Endothelial cell of umbilical vein (primary cell): ENCODE measurements at regions not wholly inside any gene's neighbourhood (a gene's known extent, or its start where the extent isn't known, plus 50 kb on each side); places are given as distances from the start of the nearest gene placed in this dataset.

ENCODE experiments used
- BruUV-seq: library from RNA; stranded (reverse); fragments of 400-500 nt; replicated peaks from 2 replicates; lab custom pipeline; 2021; lab: Mats Ljungman, UMichigan
- CTCF ChIA-PET: fragments of 300-600, 350-600 bp; sonication (Branson Sonifier 250); formaldehyde crosslinking; loops from one replicate; lab custom pipeline; 2021; ENCODE audit warnings: antibody characterized with exemption, inconsistent platforms; lab: Charles Lee
- POLR2A ChIA-PET: fragments of 300-600, 350-600 bp; sonication (Branson Sonifier 250); formaldehyde crosslinking; loops from one replicate; lab custom pipeline; 2021; ENCODE audit warnings: antibody characterized with exemption, inconsistent platforms; lab: Charles Lee
- DNase-seq: peaks from one replicate; pipeline ENCODE4 v3.0.0-alpha.2; 2011; ENCODE audit warnings: low read depth, low spot score
- FAIRE-seq: peaks from 2 replicates; lab custom pipeline; 2011; peaks lifted over from hg19 to GRCh38; lab: Jason Lieb, UNC
- H2AFZ ChIP-seq: 2 replicates; pipeline ENCODE4 v1.6.0; 2012; ENCODE audit warnings: low read depth, low read length, control low read depth, inconsistent platforms
- H3K27ac ChIP-seq: 2 replicates; pipeline ENCODE4 v1.5.1; 2011; ENCODE audit warnings: low read depth, mild to moderate bottlenecking, control low read depth, low read length, moderate library complexity; ENCODE audit not compliant: insufficient read depth
- H3K27me3 ChIP-seq, 2 experiments: 2 replicates each; pipeline versions ENCODE4 v1.6.0 to v1.6.1; 2011; ENCODE audit warnings: low read length in 2 of 2, mixed read lengths in 1 of 2; ENCODE audit not compliant: control insufficient read depth in 2 of 2, insufficient read depth in 2 of 2
- H3K36me3 ChIP-seq, 2 experiments: 2 replicates in 1 of 2; 3 replicates in 1 of 2; pipeline ENCODE4 v1.5.1; 2011; ENCODE audit warnings: low read length in 2 of 2, mild to moderate bottlenecking in 1 of 2, moderate library complexity in 1 of 2; ENCODE audit not compliant: control insufficient read depth in 2 of 2, insufficient read depth in 2 of 2; ENCODE audit errors: extremely low read depth in 1 of 2
- H3K4me1 ChIP-seq: 3 replicates; pipeline ENCODE4 v1.5.1; 2011; ENCODE audit warnings: mild to moderate bottlenecking, low read length; ENCODE audit not compliant: control insufficient read depth, insufficient read depth; ENCODE audit errors: extremely low read depth
- H3K4me2 ChIP-seq: 2 replicates; pipeline ENCODE4 v1.6.1; 2011; ENCODE audit warnings: low read length, control low read depth, mixed read lengths; ENCODE audit not compliant: insufficient read depth
- H3K4me3 ChIP-seq, 3 experiments: fragments of 200-600 bp in 1 of 3; sonication (generic), shearing (Covaris generic) in 1 of 3; replicated peaks in 1 of 3; 2 replicates each; pipeline ENCODE4 v1.5.1; 2011 to 2016; ENCODE audit warnings: control low read depth in 3 of 3, low read length in 3 of 3, mild to moderate bottlenecking in 2 of 3, inconsistent platforms in 1 of 3, low read depth in 1 of 3, moderate library complexity in 1 of 3; ENCODE audit not compliant: insufficient read depth in 1 of 3
- H3K79me2 ChIP-seq: 2 replicates; pipeline ENCODE4 v1.6.0; 2012; ENCODE audit warnings: low read length, inconsistent platforms; ENCODE audit not compliant: control insufficient read depth, insufficient read depth
- H3K9ac ChIP-seq: replicated peaks from 2 replicates; pipeline ENCODE3; 2011; ENCODE audit warnings: low read length, control low read depth; ENCODE audit not compliant: insufficient read depth; ENCODE audit errors: extremely low read depth
- H3K9me1 ChIP-seq: replicated peaks from 3 replicates; pipeline ENCODE4 v1.6.0; 2011; ENCODE audit warnings: mild to moderate bottlenecking, low read length; ENCODE audit not compliant: control insufficient read depth, insufficient read depth; ENCODE audit errors: extremely low read depth
- H3K9me3 ChIP-seq: replicated peaks from 2 replicates; pipeline ENCODE4 v1.5.1; 2012; ENCODE audit warnings: low read length, inconsistent platforms; ENCODE audit not compliant: control insufficient read depth, insufficient read depth
- H4K20me1 ChIP-seq: replicated peaks from 2 replicates; pipeline ENCODE3; 2011; ENCODE audit warnings: mild to moderate bottlenecking, low read length; ENCODE audit not compliant: control insufficient read depth, insufficient read depth; ENCODE audit errors: extremely low read depth
- EZH2 ChIP-seq: IDR thresholded peaks from 2 replicates; pipeline ENCODE4 v1.6.1; 2012; ENCODE audit warnings: borderline replicate concordance, low read depth, mild to moderate bottlenecking, moderate library complexity, low read length, inconsistent platforms; ENCODE audit not compliant: severe bottlenecking
- FOS ChIP-seq: IDR thresholded peaks from 2 replicates; pipeline ENCODE4 v1.6.1; 2011; ENCODE audit warnings: mild to moderate bottlenecking, low read length, moderate library complexity, borderline replicate concordance; ENCODE audit not compliant: insufficient read depth
- GATA2 ChIP-seq: IDR thresholded peaks from 2 replicates; pipeline ENCODE4 v1.7.0; 2011; ENCODE audit warnings: low read depth, mild to moderate bottlenecking, moderate library complexity, mixed read lengths, low read length; ENCODE audit not compliant: insufficient read length, insufficient read depth
- JUN ChIP-seq: IDR thresholded peaks from 2 replicates; pipeline ENCODE4 v1.6.1; 2011; ENCODE audit warnings: borderline replicate concordance, low read depth; ENCODE audit not compliant: insufficient read length, insufficient read depth
- MAX ChIP-seq: IDR thresholded peaks from 2 replicates; pipeline ENCODE4 v1.6.1; 2011; ENCODE audit not compliant: insufficient read depth, insufficient read length
- MYC ChIP-seq: IDR thresholded peaks from one replicate; pipeline ENCODE4 v1.6.1; 2011; ENCODE audit warnings: mild to moderate bottlenecking, low read depth, low read length
- POLR2A ChIP-seq: IDR thresholded peaks from 2 replicates; pipeline ENCODE4 v1.6.1; 2012; ENCODE audit warnings: low read depth, mild to moderate bottlenecking, control low read depth, low read length
- POLR2AphosphoS5 ChIP-seq: IDR thresholded peaks from 2 replicates; pipeline ENCODE4 v1.6.1; 2012; ENCODE audit warnings: low read depth, mild to moderate bottlenecking, control low read depth, low read length, moderate library complexity; ENCODE audit not compliant: insufficient read depth
- dilution Hi-C: fragments of 300-500 bp; cut with MboI; formaldehyde crosslinking; loops from one replicate; pipeline ENCODE4 v1.15.0; 2019; ENCODE audit warnings: low sequenced_read_pairs; ENCODE audit not compliant: extremely low pct_ligation_motif_present
- intact Hi-C: fragments of 100-400 bp; cut with micrococcal nuclease; formaldehyde crosslinking; loops from one replicate; pipeline ENCODE4 v1.10.0; 2022
- TF ChIP-seq, protein P1 (sequence below), 2 donors: IDR thresholded peaks; 1 replicate in 1 of 2; 2 replicates in 1 of 2; pipeline ENCODE4 v1.5.1; 2011; ENCODE audit warnings: low read length in 2 of 2, mild to moderate bottlenecking in 2 of 2, moderate library complexity in 2 of 2, control low read depth in 1 of 2, inconsistent platforms in 1 of 2, low read depth in 1 of 2; ENCODE audit not compliant: insufficient read depth in 1 of 2; ENCODE audit errors: extremely low read depth in 1 of 2

DNA sequence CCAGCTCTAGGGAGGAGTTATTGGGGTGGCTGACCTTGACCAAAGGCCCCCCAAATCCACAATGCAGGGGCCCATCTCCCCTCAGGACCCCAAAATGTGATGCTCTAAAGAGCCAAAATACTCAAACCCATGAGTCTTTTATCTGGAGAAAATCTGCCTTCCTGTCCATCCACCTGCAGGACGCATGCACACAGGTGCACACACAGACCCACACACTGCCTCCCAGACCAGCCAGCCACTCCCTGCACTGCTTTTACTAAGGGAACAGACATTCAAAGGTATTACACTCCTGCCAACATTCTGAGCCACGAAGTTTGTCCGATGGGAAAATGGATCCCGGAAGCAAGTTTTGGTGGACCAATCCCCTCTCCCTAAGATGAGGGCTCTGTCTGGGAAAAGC is 76.1 kb upstream of the CDH5 start:
- DNase-seq (no peak), FAIRE-seq (no peak)
- Histone ChIP-seq H3K9me1 (no peaks in the 10 kb centered on the region), H3K36me3 (no peaks in the 10 kb centered on the region), H2AFZ (no peak overlapping the region), H3K27ac (no peak overlapping the region), H3K27me3 (peaks cover 2% of the 10 kb centered on the region in 2 experiments), H3K4me2 (no peak overlapping the region), H3K9me3 (no peaks in the 10 kb centered on the region), H3K9ac (no peak overlapping the region), H3K79me2 (no peaks in the 10 kb centered on the region), H3K4me1 (no peaks in the 10 kb centered on the region), H4K20me1 (no peaks in the 10 kb centered on the region), H3K4me3 (no peak overlapping the region)
- BruUV-seq = no TSS peak
- intact Hi-C loops (no loop called here), dilution Hi-C loops (no loop called here)
- no peak for TF ChIP-seq FOS
- TF ChIP-seq MYC = no peak
- TF ChIP-seq, protein P1, sequence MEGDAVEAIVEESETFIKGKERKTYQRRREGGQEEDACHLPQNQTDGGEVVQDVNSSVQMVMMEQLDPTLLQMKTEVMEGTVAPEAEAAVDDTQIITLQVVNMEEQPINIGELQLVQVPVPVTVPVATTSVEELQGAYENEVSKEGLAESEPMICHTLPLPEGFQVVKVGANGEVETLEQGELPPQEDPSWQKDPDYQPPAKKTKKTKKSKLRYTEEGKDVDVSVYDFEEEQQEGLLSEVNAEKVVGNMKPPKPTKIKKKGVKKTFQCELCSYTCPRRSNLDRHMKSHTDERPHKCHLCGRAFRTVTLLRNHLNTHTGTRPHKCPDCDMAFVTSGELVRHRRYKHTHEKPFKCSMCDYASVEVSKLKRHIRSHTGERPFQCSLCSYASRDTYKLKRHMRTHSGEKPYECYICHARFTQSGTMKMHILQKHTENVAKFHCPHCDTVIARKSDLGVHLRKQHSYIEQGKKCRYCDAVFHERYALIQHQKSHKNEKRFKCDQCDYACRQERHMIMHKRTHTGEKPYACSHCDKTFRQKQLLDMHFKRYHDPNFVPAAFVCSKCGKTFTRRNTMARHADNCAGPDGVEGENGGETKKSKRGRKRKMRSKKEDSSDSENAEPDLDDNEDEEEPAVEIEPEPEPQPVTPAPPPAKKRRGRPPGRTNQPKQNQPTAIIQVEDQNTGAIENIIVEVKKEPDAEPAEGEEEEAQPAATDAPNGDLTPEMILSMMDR (IDR thresholded peaks at IDR 0.05; ENCODE audit: extremely low read depth in 1 of 2, insufficient read depth in 1 of 2, low read depth in 1 of 2, low read length in 2 of 2) = no peak
- TF ChIP-seq MAX = no peak
- no peak for TF ChIP-seq JUN
- POLR2A ChIA-PET = no interaction called here
- CTCF ChIA-PET = no interaction called here

GRCh38 chr16:66289986-66290385 is 76.5 kb upstream of the CDH5 start:
- no peaks in the 10 kb centered on the region for H3K9me1 ChIP-seq
- DNase-seq (no peak), FAIRE-seq (no peak)
- dilution Hi-C loops (no loop called here), intact Hi-C loops (no loop called here)
- H3K9ac ChIP-seq = no peak overlapping the region
- CTCF ChIA-PET = interaction anchor here (1.2 kb wide), 1 partner anchor 8 kb away, joined by 3 read pairs; no protein-coding TSS in a partner anchor
- H3K79me2 ChIP-seq = no peaks in the 10 kb centered on the region
- H2AFZ ChIP-seq = no peak overlapping the region
- no peaks in the 10 kb centered on the region for H3K4me1 ChIP-seq
- H3K36me3 ChIP-seq = no peaks in the 10 kb centered on the region
- POLR2A ChIA-PET = no interaction called here
- H3K4me3 ChIP-seq = no peak overlapping the region
- peaks cover 2 to 5% of the 10 kb centered on the region in 2 experiments for H3K27me3 ChIP-seq
- TF ChIP-seq POLR2AphosphoS5 = no peak
- TF ChIP-seq POLR2A = no peak
- no peak for TF ChIP-seq MYC
- no peak for TF ChIP-seq GATA2
- no peak for TF ChIP-seq FOS
- TF ChIP-seq, protein P1 (IDR thresholded peaks at IDR 0.05; ENCODE audit: extremely low read depth in 1 of 2, insufficient read depth in 1 of 2, low read depth in 1 of 2, low read length in 2 of 2) = no peak
- no peak for TF ChIP-seq JUN
- no peak for TF ChIP-seq MAX
- TF ChIP-seq EZH2 = no peak
- BruUV-seq = no TSS peak
- H4K20me1 ChIP-seq = no peaks in the 10 kb centered on the region
- H3K9me3 ChIP-seq = no peaks in the 10 kb centered on the region
- H3K27ac ChIP-seq = no peak overlapping the region
- H3K4me2 ChIP-seq = no peak overlapping the region
